ENCODE measurements at regions not wholly inside any gene's neighbourhood (a gene's known extent, or its start where the extent isn't known, plus 50 kb on each side); places are given as distances from the start of the nearest gene placed in this dataset.
"Not testable (repeated sequence)": the region's sequence is repeated elsewhere in the genome, so short reads cannot be mapped to it uniquely, and the experiment has no call there.

- Mint-ChIP-seq H3K4me1 (no peaks in the 10 kb centered on the region), H3K27ac (no peak overlapping the region), H3K27me3 (peaks cover 6% of the 10 kb centered on the region), H3K4me3 (no peak overlapping the region), H3K36me3 (ENCODE audit: low read depth) (no peaks in the 10 kb centered on the region), H3K9me3 (peaks cover 18% of the 10 kb centered on the region)
- no peak for DNase-seq
- ATAC-seq = no peak
Measured at GRCh38 chr2:71962911-71963694, 184.6 kb downstream of the CYP26B1 start.

GRCh38 chr2:71962350-71962749 is 185.3 kb downstream of the CYP26B1 start:
- H3K4me1 Mint-ChIP-seq = no peaks in the 10 kb centered on the region

GRCh38 chr2:71961289-71962027 is 186.2 kb downstream of the CYP26B1 start:
- DNase-seq (no peak), ATAC-seq (no peak)
- Mint-ChIP-seq H3K27ac (no peak overlapping the region), H3K4me3 (no peak overlapping the region), H3K36me3 (ENCODE audit: low read depth) (no peaks in the 10 kb centered on the region), H3K27me3 (peaks cover 2% of the 10 kb centered on the region), H3K4me1 (no peaks in the 10 kb centered on the region), H3K9me3 (peaks cover 27% of the 10 kb centered on the region)

More at GRCh38 chr2:71962350-71962749, 185.3 kb downstream of the CYP26B1 start:
- Mint-ChIP-seq H3K27ac (no peak overlapping the region), H3K27me3 (peaks cover 6% of the 10 kb centered on the region), H3K4me3 (no peak overlapping the region), H3K36me3 (ENCODE audit: low read depth) (no peaks in the 10 kb centered on the region), H3K9me3 (peaks cover 23% of the 10 kb centered on the region)
- DNase-seq (no peak), ATAC-seq (no peak)

- no peaks in the 10 kb centered on the region for H3K4me1 Mint-ChIP-seq
- H3K9me3 Mint-ChIP-seq = peaks cover 27% of the 10 kb centered on the region
- peaks cover 2% of the 10 kb centered on the region for H3K27me3 Mint-ChIP-seq
- ATAC-seq = no peak
- no peak overlapping the region for H3K27ac Mint-ChIP-seq
- no peak for DNase-seq
- H3K4me3 Mint-ChIP-seq = no peak overlapping the region
- no peaks in the 10 kb centered on the region for H3K36me3 Mint-ChIP-seq (ENCODE audit: low read depth)
Measured at GRCh38 chr2:71959494-71959893, 188.2 kb downstream of the CYP26B1 start.

- DNase-seq; H3K4me1 Mint-ChIP-seq; ATAC-seq; H3K4me3 Mint-ChIP-seq; H3K36me3 Mint-ChIP-seq (ENCODE audit: low read depth); H3K27me3 Mint-ChIP-seq; H3K27ac Mint-ChIP-seq: not testable (repeated sequence)
- peaks cover 27% of the 10 kb centered on the region for H3K9me3 Mint-ChIP-seq
Measured at GRCh38 chr2:71958426-71958825, 189.2 kb downstream of the CYP26B1 start.

- Mint-ChIP-seq H3K4me3 (no peak overlapping the region), H3K9me3 (peaks cover 5% of the 10 kb centered on the region), H3K27me3 (peaks cover 2% of the 10 kb centered on the region), H3K27ac (no peak overlapping the region), H3K36me3 (ENCODE audit: low read depth) (no peaks in the 10 kb centered on the region), H3K4me1 (no peaks in the 10 kb centered on the region)
- DNase-seq = no peak
- ATAC-seq = no peak
Measured at GRCh38 chr2:71952572-71953188, 195.0 kb downstream of the CYP26B1 start.

GRCh38 chr2:71951718-71952404 is 195.8 kb downstream of the CYP26B1 start:
- DNase-seq (no peak), ATAC-seq (no peak)
- Mint-ChIP-seq H3K9me3 (no peaks in the 10 kb centered on the region), H3K4me1 (no peaks in the 10 kb centered on the region), H3K27ac (no peak overlapping the region), H3K36me3 (ENCODE audit: low read depth) (no peaks in the 10 kb centered on the region), H3K4me3 (no peak overlapping the region), H3K27me3 (peaks cover 2% of the 10 kb centered on the region)

- Mint-ChIP-seq H3K27me3 (peaks cover 2% of the 10 kb centered on the region), H3K36me3 (ENCODE audit: low read depth) (no peaks in the 10 kb centered on the region), H3K9me3 (no peaks in the 10 kb centered on the region), H3K4me1 (no peaks in the 10 kb centered on the region), H3K27ac (no peak overlapping the region), H3K4me3 (no peak overlapping the region)
- ATAC-seq = no peak
- DNase-seq = no peak
Measured at GRCh38 chr2:71951083-71951468, 196.6 kb downstream of the CYP26B1 start.

GRCh38 chr2:71950256-71951082 is 197.2 kb downstream of the CYP26B1 start:
- Mint-ChIP-seq H3K4me3 (no peak overlapping the region), H3K36me3 (ENCODE audit: low read depth) (no peaks in the 10 kb centered on the region), H3K4me1 (no peaks in the 10 kb centered on the region), H3K27me3 (peaks cover 2% of the 10 kb centered on the region), H3K9me3 (no peaks in the 10 kb centered on the region), H3K27ac (no peak overlapping the region)
- ATAC-seq = no peak
- DNase-seq = no peak

- H3K27me3 Mint-ChIP-seq = peaks cover 2% of the 10 kb centered on the region
- ATAC-seq (no peak), DNase-seq (no peak)
- no peak overlapping the region for H3K27ac Mint-ChIP-seq
- no peak overlapping the region for H3K4me3 Mint-ChIP-seq
- H3K4me1 Mint-ChIP-seq = no peaks in the 10 kb centered on the region
- H3K36me3 Mint-ChIP-seq (ENCODE audit: low read depth) = no peaks in the 10 kb centered on the region
- H3K9me3 Mint-ChIP-seq = no peaks in the 10 kb centered on the region
Measured at GRCh38 chr2:71949537-71949798, 198.2 kb downstream of the CYP26B1 start.

- H3K27me3 Mint-ChIP-seq = peaks cover 2% of the 10 kb centered on the region
- DNase-seq = no peak
- no peak for ATAC-seq
- H3K36me3 Mint-ChIP-seq (ENCODE audit: low read depth) = no peaks in the 10 kb centered on the region
- H3K4me1 Mint-ChIP-seq = no peaks in the 10 kb centered on the region
- no peaks in the 10 kb centered on the region for H3K9me3 Mint-ChIP-seq
- H3K4me3 Mint-ChIP-seq = no peak overlapping the region
- no peak overlapping the region for H3K27ac Mint-ChIP-seq
Measured at GRCh38 chr2:71948781-71949536, 198.7 kb downstream of the CYP26B1 start.

GRCh38 chr2:71947809-71948208 is 199.9 kb downstream of the CYP26B1 start:
- Mint-ChIP-seq H3K36me3 (ENCODE audit: low read depth) (no peaks in the 10 kb centered on the region), H3K27ac (no peak overlapping the region), H3K4me3 (no peak overlapping the region), H3K9me3 (no peaks in the 10 kb centered on the region), H3K27me3 (peaks cover under 1% of the 10 kb centered on the region), H3K4me1 (no peaks in the 10 kb centered on the region)
- ATAC-seq (no peak), DNase-seq (no peak)

GRCh38 chr2:71945603-71945959 is 202.1 kb downstream of the CYP26B1 start:
- H3K27ac Mint-ChIP-seq = no peak overlapping the region
- peaks cover 2% of the 10 kb centered on the region for H3K27me3 Mint-ChIP-seq
- ATAC-seq = no peak
- no peaks in the 10 kb centered on the region for H3K9me3 Mint-ChIP-seq
- no peaks in the 10 kb centered on the region for H3K4me1 Mint-ChIP-seq
- H3K36me3 Mint-ChIP-seq (ENCODE audit: low read depth) = no peaks in the 10 kb centered on the region
- no peak overlapping the region for H3K4me3 Mint-ChIP-seq
- no peak for DNase-seq

All from activated naive CD8-positive, alpha-beta T cell treated with anti-CD3 and anti-CD28 coated beads, Interleukin-2, amount 50 U/mL, for 24 hours (primary cell).